SKM-1 treated with dmso at 0.1 percent for 144 hours (cell line): ENCODE measurements at regions not wholly inside any gene's neighbourhood (a gene's known extent, or its start where the extent isn't known, plus 50 kb on each side); places are given as distances from the start of the nearest gene placed in this dataset.
"Not testable (repeated sequence)": the region's sequence is repeated elsewhere in the genome, so short reads cannot be mapped to it uniquely, and the experiment has no call there.

Experiments
- DNase-seq: peaks from one replicate; lab custom pipeline; 2025; ENCODE audit not compliant: unreplicated experiment; lab: John Stamatoyannopoulos, UW

- no peak for DNase-seq
Observed at GRCh38 chr2:138066139-138066806, 102.0 kb downstream of the HNMT start.

DNA sequence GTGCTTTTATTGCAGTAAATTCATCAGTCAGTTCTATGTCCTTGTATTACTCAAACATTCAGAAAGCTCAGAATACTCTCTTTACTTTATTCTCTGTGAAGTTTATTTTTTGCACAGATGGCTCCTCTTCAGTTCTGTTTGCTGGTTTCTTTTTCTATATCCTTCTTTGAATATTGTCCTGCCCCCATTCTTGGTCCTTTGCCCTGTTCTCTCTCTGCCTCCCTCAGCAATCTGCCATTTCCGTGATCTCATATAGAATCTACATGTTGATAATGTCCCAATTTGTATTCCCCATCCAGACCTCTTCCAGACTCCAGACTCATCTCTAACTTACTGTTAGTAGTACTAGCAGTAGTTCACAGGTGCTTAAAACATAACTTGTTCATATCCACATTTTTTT lies 102.6 kb downstream of the HNMT start:
- no peak for DNase-seq

GRCh38 chr2:138068669-138069068 lies 104.4 kb downstream of the HNMT start:
- DNase-seq: not testable (repeated sequence)

DNA sequence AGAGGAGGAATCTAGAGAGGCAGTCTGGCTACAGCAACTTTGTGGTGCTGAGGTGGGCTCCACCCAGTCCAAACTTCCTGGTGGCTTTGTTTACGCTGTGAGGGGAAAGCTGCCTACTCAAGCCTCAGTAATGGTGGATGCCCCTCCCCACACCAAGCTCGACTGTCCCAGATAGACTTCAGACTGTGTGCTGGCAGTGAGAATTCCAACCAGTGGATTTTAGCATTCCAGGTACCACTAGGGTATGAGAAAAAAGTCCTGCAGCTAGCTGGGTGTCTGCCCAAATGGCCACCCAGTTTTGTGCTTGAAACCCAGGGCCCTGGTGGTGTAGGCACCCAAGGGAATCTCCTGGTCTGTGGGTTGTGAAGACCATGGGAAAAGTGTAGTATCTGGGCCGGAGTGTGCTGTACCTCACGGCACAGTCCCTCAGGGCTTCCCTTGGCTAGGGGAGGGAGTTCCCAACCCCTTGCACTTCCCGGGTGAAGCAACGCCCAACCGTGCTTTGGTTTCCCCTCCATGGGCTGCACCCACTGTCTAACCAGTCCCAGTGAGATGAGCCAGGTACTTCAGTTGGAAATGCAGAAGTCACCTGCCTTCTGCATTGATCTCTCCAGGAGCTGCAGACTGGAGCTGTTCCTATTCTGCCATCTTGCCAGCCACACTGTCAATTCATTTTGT lies 106.9 kb downstream of the HNMT start:
- not testable (repeated sequence) for DNase-seq

DNA sequence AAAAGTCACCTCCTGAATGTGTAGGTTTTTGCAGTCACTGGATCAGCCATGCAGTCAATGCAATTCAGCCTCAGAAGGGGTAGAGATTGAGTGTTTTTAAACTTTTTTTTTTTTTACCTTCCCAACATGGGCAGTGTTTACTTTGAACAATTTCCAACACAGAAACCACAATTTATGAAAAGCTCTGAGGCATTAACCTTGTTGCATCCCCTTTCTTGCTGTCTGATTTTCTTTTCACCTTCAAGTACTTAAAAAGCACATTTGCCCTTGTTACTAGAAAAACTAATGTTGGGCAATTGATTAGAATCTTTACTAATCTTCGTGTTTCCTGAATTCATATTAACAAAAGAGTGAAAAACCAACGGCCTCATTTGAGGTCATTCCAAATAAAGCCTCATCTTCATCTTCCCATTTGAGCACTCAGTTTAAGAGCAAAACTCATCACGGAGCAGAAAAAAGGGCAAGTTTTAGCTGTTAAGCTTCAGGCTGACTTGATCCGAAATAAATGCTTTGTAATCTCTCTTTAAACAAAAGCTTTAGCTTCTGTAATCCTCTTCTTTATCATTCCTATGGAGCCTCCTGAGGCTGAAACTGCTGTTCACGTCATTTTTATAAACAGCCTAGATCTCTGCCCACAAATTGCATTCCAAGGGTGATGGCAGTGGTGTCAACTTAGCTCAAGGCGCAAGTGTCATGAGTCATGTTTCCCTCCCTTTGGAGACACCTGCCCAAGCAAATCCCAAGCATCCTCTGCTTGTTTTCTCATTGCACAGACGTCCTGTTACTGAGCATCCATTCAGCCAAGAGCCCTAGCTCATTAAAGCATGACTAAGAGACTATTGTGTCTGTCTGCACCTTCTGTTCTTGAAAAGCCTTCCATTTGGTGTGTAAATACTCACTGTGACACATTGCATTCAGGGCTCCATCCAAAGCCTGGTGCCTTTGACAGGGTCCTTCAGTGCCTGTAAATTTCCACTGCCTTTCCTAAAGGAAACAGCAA lies 107.7 kb downstream of the HNMT start:
- DNase-seq: no peak

DNA sequence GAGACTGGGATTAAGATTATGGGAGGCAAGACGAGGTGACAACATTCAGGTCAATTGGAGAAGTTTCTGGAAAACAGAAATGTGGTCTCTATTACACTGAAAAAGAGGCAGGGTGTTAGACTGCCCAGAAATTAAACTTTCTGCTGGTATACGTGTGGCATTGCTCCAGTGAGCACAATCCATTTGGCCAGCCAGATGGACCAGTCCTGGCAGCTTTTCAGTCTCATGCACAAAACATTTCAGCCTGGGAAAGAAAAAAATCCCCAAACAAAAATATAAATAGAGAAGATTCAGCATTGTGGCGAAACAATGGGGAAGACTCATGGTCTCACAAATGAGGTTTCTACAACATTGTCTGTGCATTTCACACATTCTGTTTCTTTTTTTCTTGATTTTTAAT lies 113.9 kb downstream of the HNMT start:
- no peak for DNase-seq

DNA sequence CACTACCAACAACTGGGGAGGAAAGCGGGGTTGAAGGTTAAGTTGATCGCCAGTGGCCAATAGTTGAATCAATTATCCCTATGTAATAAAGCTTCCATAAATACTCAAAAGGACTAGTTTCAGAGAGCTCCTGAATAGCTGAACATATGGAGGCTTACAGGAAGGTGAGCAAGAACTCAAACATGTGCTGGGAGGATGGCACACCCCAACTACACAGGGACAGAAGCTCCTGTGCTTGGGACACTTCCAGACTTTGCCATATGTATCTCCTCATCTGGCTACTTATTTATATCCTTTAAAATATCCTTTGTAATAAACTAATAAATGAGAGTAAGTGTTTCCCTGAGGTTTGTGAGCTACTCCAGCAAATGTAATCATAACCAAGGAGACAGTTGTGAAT lies 115.7 kb downstream of the HNMT start:
- no peak for DNase-seq

GRCh38 chr2:138081225-138082073 lies 117.2 kb downstream of the HNMT start:
- no peak for DNase-seq

- no peak for DNase-seq
Observed at GRCh38 chr2:138084206-138084605, 119.9 kb downstream of the HNMT start.

DNA sequence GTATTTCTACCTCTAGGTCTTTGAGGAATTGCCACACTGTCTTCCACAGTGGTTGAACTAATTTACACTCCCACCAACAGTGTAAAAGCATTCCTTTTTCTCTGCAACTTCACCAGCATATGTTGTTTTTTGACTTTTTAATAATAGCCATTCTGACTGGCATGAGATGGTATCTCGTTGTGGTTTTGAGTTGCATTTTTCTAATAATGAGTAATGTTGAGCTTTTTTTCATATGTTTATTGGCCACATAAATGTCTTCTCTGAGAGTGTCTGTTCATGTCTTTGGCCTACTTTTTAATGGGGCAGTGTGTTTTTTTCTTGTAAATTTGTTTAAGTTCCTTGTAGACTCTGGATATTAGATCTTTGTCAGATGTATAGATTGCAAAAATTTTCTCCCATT lies 121.2 kb downstream of the HNMT start:
- not testable (repeated sequence) for DNase-seq

DNA sequence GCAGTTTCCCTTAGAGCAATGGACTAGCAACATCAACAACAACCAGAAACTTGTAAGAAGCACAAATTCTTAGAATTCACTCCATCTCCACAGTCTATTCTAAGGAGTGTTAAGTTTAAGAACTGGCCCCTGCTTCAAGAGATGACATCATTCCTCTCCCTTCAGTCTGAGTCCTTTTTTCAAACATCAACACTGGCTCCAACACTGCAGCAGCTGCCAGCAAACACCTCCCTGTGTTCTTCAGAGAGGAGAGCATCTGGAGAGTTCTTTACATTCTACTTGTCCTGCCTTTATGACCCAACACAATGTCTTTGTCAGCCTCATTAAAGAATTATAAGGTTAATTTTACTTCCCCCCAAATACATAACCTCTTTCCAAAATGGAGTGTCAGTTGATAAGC lies 122.3 kb downstream of the HNMT start:
- DNase-seq: no peak

DNA sequence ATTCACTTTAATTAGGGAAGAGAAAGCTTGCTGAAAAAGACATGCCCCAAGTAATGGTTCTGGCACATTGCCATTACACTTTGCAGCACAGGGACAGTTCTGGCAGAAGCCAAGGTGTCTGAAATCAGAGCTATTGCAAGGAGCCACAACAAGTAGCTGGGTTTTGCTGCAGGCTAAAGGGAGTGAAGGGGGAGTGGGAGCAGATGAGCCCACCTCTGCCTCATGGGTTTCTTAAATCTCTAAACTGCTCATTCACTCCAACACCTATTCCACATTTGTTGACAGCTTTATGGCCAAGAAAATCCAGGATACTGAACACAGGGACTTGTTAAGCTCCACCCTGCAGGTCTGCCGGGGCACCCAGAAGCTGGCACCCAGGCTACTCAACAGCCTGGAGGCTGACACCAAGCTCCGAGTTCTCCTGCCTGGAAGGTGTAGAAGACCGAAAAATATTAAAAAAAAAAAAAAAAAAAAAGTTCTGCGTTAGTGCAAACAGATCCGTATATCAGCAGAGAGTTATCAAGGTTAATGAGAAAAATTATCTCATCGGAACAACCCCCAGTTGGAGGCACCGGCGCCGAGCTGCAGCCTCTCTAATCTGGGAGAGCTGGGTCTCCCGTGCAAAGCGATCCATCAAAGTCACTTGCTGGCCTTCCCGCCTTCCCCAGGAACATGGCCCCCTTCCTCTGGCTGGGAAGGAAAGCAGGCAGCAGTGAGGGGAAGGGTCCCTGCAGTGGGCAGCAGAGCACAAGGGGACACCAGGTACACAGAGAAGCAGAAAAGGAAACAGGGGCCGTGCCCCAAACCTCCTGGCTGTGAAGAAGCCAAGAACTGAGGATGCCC lies 123.7 kb downstream of the HNMT start:
- no peak for DNase-seq

GRCh38 chr2:138090330-138090729 lies 126.1 kb downstream of the HNMT start:
- DNase-seq: peak; percentile 58

DNA sequence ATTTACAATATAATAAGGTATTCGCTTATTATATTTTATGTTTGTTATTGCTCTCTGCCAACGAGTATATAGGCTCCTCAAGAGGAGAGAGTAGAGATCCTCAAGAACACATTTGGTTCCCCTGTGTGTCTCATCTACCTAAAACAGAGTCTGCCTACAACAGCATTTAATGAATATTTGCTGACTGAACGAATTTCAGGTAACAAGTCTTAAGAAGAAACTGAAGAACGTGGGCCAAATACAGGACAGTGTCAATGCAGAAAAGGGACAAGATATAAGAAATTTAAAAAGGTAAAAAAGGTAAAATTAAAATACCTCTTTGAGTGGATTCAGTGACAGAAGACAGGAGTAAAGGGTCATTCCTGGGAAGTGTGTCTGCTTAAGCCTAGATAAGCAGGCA lies 129.2 kb downstream of the HNMT start:
- DNase-seq: no peak

DNA sequence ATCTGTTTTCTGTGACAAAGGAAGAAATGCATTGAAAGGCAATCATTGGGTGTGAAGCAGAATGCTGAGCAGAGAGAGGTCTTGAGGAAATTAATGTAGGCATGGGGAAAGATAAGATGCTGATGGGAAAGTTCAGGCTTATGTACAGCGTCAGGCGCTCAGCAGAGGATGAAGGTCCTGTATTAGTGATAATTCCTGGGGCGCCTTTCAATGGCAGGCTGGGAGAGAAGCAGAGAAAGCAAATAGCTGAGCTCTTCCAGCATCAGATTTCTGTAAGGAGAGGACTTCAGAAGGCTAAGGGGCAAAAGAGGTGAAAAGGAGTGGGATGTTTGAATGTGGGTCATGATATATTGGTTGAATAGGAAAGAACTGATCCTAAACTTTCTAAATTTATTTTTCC lies 129.8 kb downstream of the HNMT start:
- no peak for DNase-seq

DNA sequence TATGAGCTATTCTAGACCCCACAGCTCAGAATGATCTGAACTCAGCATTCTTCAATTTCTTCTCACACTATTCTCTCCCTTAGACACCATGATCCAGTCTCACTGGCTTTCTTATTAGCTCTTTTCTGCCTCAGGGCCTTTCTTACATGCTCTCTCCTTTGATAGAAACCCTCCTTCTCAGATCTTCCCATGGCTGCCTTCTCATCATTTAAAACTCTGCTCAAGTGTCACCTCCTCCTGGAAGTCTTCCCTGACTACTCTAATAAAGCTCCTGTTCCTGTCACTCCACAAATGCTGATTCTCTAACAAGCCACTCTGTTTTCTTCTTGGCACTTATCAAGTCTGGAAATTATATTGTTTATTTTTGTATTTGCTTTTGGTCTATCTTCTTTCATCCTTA lies 131.1 kb downstream of the HNMT start:
- no peak for DNase-seq

DNA sequence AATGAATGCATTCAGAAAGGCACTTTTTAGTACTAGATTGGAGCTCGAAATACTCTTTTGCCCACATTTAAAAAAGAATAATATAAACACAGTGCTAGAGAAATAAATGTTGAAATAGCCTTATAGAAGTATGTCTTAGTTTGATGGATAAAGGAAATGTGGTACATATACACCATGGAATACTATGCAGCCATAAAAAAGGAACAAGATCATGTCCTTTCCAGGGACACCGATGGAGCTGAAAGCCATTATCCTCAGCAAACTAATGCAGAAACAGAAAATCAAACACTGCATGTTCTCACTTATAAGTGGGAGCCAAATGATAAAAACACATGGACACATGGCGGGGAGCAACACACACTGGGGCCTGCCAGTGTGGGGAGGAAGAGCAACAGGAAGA lies 135.0 kb downstream of the HNMT start:
- DNase-seq: not testable (repeated sequence)

DNA sequence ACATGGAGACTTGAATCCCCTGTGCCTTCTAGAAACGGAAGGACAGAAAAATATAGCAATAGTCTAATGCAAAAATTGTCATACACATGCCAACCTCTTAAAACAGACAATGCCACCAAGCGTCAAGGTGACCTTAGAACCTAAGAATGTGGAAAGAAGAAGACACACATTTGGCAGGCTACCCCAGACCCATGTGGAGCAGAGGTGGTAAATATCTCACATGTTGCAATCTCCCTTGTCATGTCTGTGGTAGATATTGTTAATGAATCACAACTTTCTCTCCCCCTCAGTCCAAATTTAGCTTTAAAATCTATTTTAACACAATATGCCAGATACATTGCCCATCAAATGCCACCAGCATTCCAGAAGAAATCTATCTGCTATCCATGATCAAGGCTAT lies 137.4 kb downstream of the HNMT start:
- no peak for DNase-seq

GRCh38 chr2:138102664-138103063 lies 138.4 kb downstream of the HNMT start:
- DNase-seq: no peak

DNA sequence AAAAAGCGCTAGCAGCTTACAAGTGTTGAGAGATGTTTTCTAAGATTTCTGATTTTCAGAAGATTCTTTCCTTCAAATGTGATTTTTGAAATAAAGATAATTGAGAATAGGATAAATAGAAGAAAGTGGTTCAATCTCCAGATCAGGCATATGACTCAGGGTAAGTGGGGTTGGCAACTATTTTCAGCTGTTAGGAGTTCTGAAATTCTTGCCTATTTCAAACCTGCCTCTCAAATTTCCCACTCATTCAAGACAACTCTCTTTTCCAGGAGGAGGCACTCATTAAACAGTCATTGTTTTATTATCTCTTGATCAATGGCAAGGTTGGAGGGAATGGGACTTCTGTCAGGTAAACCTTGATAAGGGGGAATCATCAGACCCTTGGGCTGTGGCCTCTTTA lies 138.9 kb downstream of the HNMT start:
- no peak for DNase-seq
